Tibial nerve (tissue), 4 donors: ENCODE measurements at regions not wholly inside any gene's neighbourhood (a gene's known extent, or its start where the extent isn't known, plus 50 kb on each side); places are given as distances from the start of the nearest gene placed in this dataset.

Source experiments
- DNase-seq, 2 donors: peaks; one replicate each; pipeline ENCODE4 v3.0.0-alpha.2; 2019; ENCODE audit warnings: low spot score in 2 of 2
- H3K27ac ChIP-seq, 4 donors: fragments of 200-600 bp; sonication (generic) in 3 of 4; one replicate each; pipeline ENCODE4 v1.5.1; 2017 to 2019; ENCODE audit warnings: mild to moderate bottlenecking in 1 of 4
- H3K27me3 ChIP-seq, 2 donors: fragments of 200-600 bp; sonication (generic) in 1 of 2; one replicate each; pipeline versions ENCODE4 v1.5.1 to v1.6.0; 2017 to 2019
- H3K36me3 ChIP-seq, 3 donors: fragments of 200-600 bp; sonication (generic); one replicate each; pipeline ENCODE4 v1.5.1; 2018 to 2019
- H3K4me1 ChIP-seq, 4 donors: fragments of 200-600 bp; sonication (generic) in 3 of 4; one replicate each; pipeline ENCODE4 v1.5.1; 2017 to 2019
- H3K4me3 ChIP-seq, 4 donors: fragments of 200-600 bp; sonication (generic) in 3 of 4; one replicate each; pipeline ENCODE4 v1.5.1; 2017 to 2019; ENCODE audit warnings: mild to moderate bottlenecking in 1 of 4, moderate library complexity in 1 of 4
- H3K9me3 ChIP-seq, 4 donors: fragments of 200-600 bp; sonication (generic) in 3 of 4; one replicate each; pipeline ENCODE4 v1.5.1; 2017 to 2019
- EP300 ChIP-seq, 2 donors: sonication (generic); formaldehyde crosslinking; IDR thresholded peaks; one replicate each; pipeline ENCODE4 v1.6.1; 2017; ENCODE audit warnings: antibody characterized with exemption in 2 of 2, mild to moderate bottlenecking in 1 of 2
- POLR2A ChIP-seq, 2 donors: fragments of 450-650 bp; IDR thresholded peaks; one replicate each; pipeline ENCODE4 v1.6.1; 2017; ENCODE audit warnings: antibody characterized with exemption in 2 of 2, mild to moderate bottlenecking in 2 of 2, moderate library complexity in 2 of 2
- WGBS, 2 donors: methylation state at CpG; one replicate each; pipeline ENCODE4 v1.1.5; 2018; 5-methylcytosine and 5-hydroxymethylcytosine counted together
- TF ChIP-seq, protein P1 (sequence below), 5 experiments: fragments of 200-600 bp in 3 of 5; fragments of 450-650 bp in 2 of 5; sonication (generic) in 3 of 5; IDR thresholded peaks; one replicate each; pipeline ENCODE4 v1.5.1; 2016 to 2019; ENCODE audit warnings: antibody characterized with exemption in 5 of 5, mild to moderate bottlenecking in 3 of 5, moderate library complexity in 2 of 5

DNA sequence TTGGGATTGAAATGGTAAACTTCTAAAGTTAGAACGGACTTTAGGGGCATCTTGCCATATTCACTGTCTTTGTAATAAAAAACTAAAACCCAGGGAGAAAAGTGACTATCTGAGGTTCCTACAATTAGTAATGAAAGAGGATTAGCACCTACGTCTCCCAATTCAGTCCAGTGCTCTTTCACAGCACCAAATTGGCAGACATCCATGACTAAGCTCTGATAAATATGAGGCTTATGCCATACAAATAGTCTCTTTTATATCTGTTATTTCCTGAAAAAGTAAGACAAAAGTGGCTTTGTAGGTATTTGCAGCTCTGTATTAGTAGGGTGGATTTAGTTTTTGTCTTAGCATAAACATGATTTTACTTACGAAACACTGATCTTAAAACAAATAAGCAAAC lies 315.0 kb upstream of the NRIP1 start:
- H3K36me3 ChIP-seq, result no peaks in the 10 kb centered on the region
- no peak overlapping the region for H3K27ac ChIP-seq
- no peak for TF ChIP-seq POLR2A (IDR thresholded peaks at IDR 0.05)
- TF ChIP-seq EP300 (IDR thresholded peaks at IDR 0.05), result no peak
- TF ChIP-seq, protein P1, sequence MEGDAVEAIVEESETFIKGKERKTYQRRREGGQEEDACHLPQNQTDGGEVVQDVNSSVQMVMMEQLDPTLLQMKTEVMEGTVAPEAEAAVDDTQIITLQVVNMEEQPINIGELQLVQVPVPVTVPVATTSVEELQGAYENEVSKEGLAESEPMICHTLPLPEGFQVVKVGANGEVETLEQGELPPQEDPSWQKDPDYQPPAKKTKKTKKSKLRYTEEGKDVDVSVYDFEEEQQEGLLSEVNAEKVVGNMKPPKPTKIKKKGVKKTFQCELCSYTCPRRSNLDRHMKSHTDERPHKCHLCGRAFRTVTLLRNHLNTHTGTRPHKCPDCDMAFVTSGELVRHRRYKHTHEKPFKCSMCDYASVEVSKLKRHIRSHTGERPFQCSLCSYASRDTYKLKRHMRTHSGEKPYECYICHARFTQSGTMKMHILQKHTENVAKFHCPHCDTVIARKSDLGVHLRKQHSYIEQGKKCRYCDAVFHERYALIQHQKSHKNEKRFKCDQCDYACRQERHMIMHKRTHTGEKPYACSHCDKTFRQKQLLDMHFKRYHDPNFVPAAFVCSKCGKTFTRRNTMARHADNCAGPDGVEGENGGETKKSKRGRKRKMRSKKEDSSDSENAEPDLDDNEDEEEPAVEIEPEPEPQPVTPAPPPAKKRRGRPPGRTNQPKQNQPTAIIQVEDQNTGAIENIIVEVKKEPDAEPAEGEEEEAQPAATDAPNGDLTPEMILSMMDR (IDR thresholded peaks at IDR 0.05), result no peak
- H3K27me3 ChIP-seq, result no peaks in the 10 kb centered on the region
- 38 to 39% methylated on average over 3 of the region's 3 CpGs for WGBS, 2 donors
- no peak overlapping the region for H3K4me3 ChIP-seq
- peaks cover 0 to 16% (median 0%) of the 10 kb centered on the region in 4 donors for H3K9me3 ChIP-seq
- peaks cover 0 to 5% (median 0%) of the 10 kb centered on the region in 4 donors for H3K4me1 ChIP-seq
- DNase-seq, result no peak

- Histone ChIP-seq H3K4me3 (no peak overlapping the region), H3K9me3 (peaks cover 0 to 15% (median 2%) of the 10 kb centered on the region in 4 donors), H3K36me3 (no peaks in the 10 kb centered on the region), H3K4me1 (peaks cover 0 to 5% (median 0%) of the 10 kb centered on the region in 4 donors), H3K27me3 (no peaks in the 10 kb centered on the region), H3K27ac (no peak overlapping the region)
- 78 to 79% methylated on average over 4 of the region's 4 CpGs for WGBS, 2 donors
- DNase-seq, result no peak
- no peak for TF ChIP-seq POLR2A (IDR thresholded peaks at IDR 0.05)
- TF ChIP-seq, protein P1 (IDR thresholded peaks at IDR 0.05), result no peak
These were observed 318.8 kb upstream of the NRIP1 start for GRCh38 chr21:15383588-15383987.

- peaks cover 0 to 7% (median 2%) of the 10 kb centered on the region in 4 donors for H3K9me3 ChIP-seq
- TF ChIP-seq POLR2A (IDR thresholded peaks at IDR 0.05), result no peak
- TF ChIP-seq, protein P1 (IDR thresholded peaks at IDR 0.05), result no peak
- no peaks in the 10 kb centered on the region for H3K27me3 ChIP-seq
- H3K27ac ChIP-seq, result no peak overlapping the region
- no peaks in the 10 kb centered on the region for H3K36me3 ChIP-seq
- DNase-seq, result no peak
- no peaks in the 10 kb centered on the region for H3K4me1 ChIP-seq
- H3K4me3 ChIP-seq, result no peak overlapping the region
- WGBS, 2 donors, result 87 to 89% methylated on average over 2 of the region's 2 CpGs
These were observed 325.2 kb upstream of the NRIP1 start for GRCh38 chr21:15390049-15390448.

GRCh38 chr21:15397258-15397657 lies 332.5 kb upstream of the NRIP1 start:
- 62 to 89% methylated on average over 2 of the region's 2 CpGs for WGBS, 2 donors
- Histone ChIP-seq H3K4me3 (no peak overlapping the region), H3K36me3 (no peaks in the 10 kb centered on the region), H3K4me1 (no peaks in the 10 kb centered on the region), H3K27ac (no peak overlapping the region), H3K9me3 (no peaks in the 10 kb centered on the region), H3K27me3 (no peaks in the 10 kb centered on the region)
- TF ChIP-seq, protein P1 (IDR thresholded peaks at IDR 0.05), result no peak
- TF ChIP-seq EP300 (IDR thresholded peaks at IDR 0.05) (no peak), POLR2A (IDR thresholded peaks at IDR 0.05) (no peak)
- DNase-seq, result no peak

GRCh38 chr21:15400905-15401304 lies 328.9 kb upstream of the USP25 start:
- no peak overlapping the region for H3K4me3 ChIP-seq
- TF ChIP-seq EP300 (IDR thresholded peaks at IDR 0.05), result no peak
- TF ChIP-seq, protein P1 (IDR thresholded peaks at IDR 0.05), result no peak
- TF ChIP-seq POLR2A (IDR thresholded peaks at IDR 0.05), result no peak
- 60 to 61% methylated on average over 1 of the region's 1 CpG for WGBS, 2 donors

More at GRCh38 chr21:15400905-15401304, 328.9 kb upstream of the USP25 start:
- Histone ChIP-seq H3K27me3 (no peaks in the 10 kb centered on the region), H3K4me1 (no peaks in the 10 kb centered on the region), H3K36me3 (no peaks in the 10 kb centered on the region), H3K9me3 (no peaks in the 10 kb centered on the region), H3K27ac (no peak overlapping the region)
- DNase-seq, result no peak
